ENCODE measurements at regions not wholly inside any gene's neighbourhood (a gene's known extent, or its start where the extent isn't known, plus 50 kb on each side); places are given as distances from the start of the nearest gene placed in this dataset.
"Not testable (repeated sequence)": the region's sequence is repeated elsewhere in the genome, so short reads cannot be mapped to it uniquely, and the experiment has no call there.

- POLR2A ChIA-PET, result no interaction called here
- TF ChIP-seq, protein P1, sequence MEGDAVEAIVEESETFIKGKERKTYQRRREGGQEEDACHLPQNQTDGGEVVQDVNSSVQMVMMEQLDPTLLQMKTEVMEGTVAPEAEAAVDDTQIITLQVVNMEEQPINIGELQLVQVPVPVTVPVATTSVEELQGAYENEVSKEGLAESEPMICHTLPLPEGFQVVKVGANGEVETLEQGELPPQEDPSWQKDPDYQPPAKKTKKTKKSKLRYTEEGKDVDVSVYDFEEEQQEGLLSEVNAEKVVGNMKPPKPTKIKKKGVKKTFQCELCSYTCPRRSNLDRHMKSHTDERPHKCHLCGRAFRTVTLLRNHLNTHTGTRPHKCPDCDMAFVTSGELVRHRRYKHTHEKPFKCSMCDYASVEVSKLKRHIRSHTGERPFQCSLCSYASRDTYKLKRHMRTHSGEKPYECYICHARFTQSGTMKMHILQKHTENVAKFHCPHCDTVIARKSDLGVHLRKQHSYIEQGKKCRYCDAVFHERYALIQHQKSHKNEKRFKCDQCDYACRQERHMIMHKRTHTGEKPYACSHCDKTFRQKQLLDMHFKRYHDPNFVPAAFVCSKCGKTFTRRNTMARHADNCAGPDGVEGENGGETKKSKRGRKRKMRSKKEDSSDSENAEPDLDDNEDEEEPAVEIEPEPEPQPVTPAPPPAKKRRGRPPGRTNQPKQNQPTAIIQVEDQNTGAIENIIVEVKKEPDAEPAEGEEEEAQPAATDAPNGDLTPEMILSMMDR (IDR thresholded peaks at IDR 0.05; ENCODE audit: control extremely low read depth, extremely low read depth, low read depth, missing control alignments), result no peak
- CTCF ChIA-PET, result no interaction called here
- DNase-seq (ENCODE audit: extremely low spot score), result no peak
Measured at GRCh38 chr16:6735631-6736030, 597.0 kb upstream of the RBFOX1 start.

DNA sequence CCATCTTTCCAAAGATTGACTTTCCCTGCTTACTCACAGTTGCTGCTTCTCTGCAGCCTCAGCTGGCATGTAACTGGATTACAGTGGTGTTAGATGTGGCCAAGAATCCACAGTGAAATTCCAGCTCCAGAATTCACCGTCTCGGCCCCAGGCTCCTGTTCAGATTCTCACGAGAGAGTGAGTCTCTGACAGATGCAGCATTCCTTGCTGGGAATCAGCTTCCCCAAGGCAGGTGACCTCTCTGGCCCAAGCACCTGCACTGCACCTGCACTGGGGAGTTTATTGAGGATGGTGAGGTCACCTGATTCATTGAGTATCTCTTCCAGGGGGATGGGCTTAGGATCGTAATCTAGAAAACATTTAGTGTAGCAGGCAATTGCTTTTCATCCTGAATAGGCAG lies 600.5 kb upstream of the RBFOX1 start:
- DNase-seq (ENCODE audit: extremely low spot score), result no peak
- POLR2A ChIA-PET, result no interaction called here
- CTCF ChIA-PET, result no interaction called here

DNA sequence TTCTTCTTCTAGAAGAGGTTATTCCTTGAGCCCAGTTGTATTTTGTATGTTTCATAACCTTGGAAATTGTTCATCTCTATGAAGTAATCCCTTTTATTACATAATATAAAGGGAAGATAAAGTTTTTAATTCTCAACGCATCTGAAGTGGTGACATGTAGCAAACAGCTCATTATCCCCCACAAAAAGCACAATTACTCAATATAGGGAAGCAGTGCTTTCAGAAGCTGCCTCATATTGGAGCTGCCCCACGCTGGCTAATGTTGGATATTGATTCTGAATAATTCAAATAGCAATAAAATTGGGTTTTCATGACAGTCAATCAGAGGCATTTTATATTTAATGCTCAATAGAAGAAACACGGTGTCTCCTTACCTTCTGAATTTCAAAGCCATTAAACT lies 604.3 kb upstream of the RBFOX1 start:
- ChIA-PET POLR2A (no interaction called here), CTCF (no interaction called here)
- TF ChIP-seq, protein P1 (IDR thresholded peaks at IDR 0.05; ENCODE audit: control extremely low read depth, extremely low read depth, low read depth, missing control alignments), result no peak
- DNase-seq (ENCODE audit: extremely low spot score), result no peak

More for the DNA sequence above, 600.5 kb upstream of the RBFOX1 start:
- TF ChIP-seq, protein P1 (IDR thresholded peaks at IDR 0.05; ENCODE audit: control extremely low read depth, extremely low read depth, low read depth, missing control alignments), result no peak

- POLR2A ChIA-PET, result no interaction called here
- DNase-seq (ENCODE audit: extremely low spot score), result no peak
- CTCF ChIA-PET, result no interaction called here
- TF ChIP-seq, protein P1 (IDR thresholded peaks at IDR 0.05; ENCODE audit: control extremely low read depth, extremely low read depth, low read depth, missing control alignments), result no peak
Measured at GRCh38 chr16:6726621-6727020, 606.0 kb upstream of the RBFOX1 start.

DNA sequence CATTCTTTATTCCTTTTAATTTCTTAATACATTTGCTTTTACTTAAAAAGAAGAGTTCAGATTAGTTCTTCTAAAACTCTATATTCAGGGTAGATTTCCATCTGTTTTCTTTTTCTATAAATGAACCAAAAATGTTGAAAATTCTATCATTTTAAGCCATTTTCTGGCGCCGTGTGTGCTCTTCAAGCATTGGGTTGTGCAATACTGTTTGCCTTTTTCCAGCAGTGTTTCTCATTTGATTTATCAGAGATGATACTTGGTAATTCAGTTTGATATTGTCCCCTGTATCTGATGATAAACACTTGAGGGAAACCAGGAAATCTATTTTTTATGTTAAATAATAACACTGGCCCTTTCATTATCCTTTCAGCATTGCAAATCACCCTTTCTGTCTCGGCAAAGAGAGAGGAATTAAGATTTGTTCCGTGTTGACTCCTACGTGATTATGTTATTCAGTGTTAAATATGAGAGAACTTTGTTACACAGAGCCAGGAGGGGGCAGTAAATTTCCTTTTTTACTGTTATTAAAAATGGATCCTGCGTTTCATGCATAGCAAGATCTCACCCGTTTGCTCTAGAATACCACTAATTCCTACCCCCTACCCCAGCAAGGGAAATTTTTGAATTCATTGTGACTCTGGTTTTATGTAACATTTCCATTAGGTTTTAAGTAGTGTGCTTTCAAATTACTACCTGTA lies 606.9 kb upstream of the RBFOX1 start:
- ChIA-PET CTCF (no interaction called here), POLR2A (no interaction called here)
- TF ChIP-seq, protein P1 (IDR thresholded peaks at IDR 0.05; ENCODE audit: control extremely low read depth, extremely low read depth, low read depth, missing control alignments), result no peak
- no peak for DNase-seq (ENCODE audit: extremely low spot score)

GRCh38 chr16:6725206-6725605 lies 607.4 kb upstream of the RBFOX1 start:
- DNase-seq (ENCODE audit: extremely low spot score); POLR2A ChIA-PET; CTCF ChIA-PET: not testable (repeated sequence)

DNA sequence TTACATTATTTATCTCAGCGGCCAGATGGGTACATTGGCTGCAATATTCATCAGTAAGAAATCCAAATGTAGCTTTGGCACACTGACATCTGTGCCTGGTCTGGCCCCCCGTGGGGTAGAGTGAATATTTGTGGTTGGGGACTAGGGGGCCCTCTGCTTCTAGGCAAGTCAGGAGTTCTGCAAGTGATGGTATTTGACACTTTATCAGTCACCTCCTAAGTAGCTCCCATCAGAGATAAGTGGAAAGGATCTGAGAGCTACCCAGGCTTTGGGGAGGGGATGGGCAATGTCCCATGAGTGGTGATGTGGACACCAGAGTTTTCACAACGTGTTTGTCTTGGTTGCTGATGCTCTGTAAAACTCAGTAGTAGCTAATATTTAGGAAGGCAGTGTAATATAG lies 609.9 kb upstream of the RBFOX1 start:
- CTCF ChIA-PET, result no interaction called here

More for the DNA sequence above, 609.9 kb upstream of the RBFOX1 start:
- DNase-seq (ENCODE audit: extremely low spot score), result no peak
- POLR2A ChIA-PET, result no interaction called here
- TF ChIP-seq, protein P1 (IDR thresholded peaks at IDR 0.05; ENCODE audit: control extremely low read depth, extremely low read depth, low read depth, missing control alignments), result no peak
